GM12892 (cell line): ENCODE measurements at regions not wholly inside any gene's neighbourhood (a gene's known extent, or its start where the extent isn't known, plus 50 kb on each side); places are given as distances from the start of the nearest gene placed in this dataset.

Experiments
- POLR2A ChIP-seq: IDR thresholded peaks from 2 replicates; pipeline ENCODE4 v1.6.1; 2011; ENCODE audit warnings: low read depth, low read length, control low read depth
- POLR2AphosphoS5 ChIP-seq: IDR thresholded peaks from 2 replicates; pipeline ENCODE4 v1.6.1; 2011; ENCODE audit warnings: low read depth, low read length, control low read depth

GRCh38 chr4:176868676-176869075, 76.0 kb upstream of the VEGFC start:
- TF ChIP-seq POLR2A: no peak
- no peak for TF ChIP-seq POLR2AphosphoS5
